Stimulated activated CD4-positive, alpha-beta T cell treated with anti-CD3 and anti-CD28 coated beads, Interleukin-1b, Interleukin-23, amount 100 ng/mL, for 24 hours (primary cell): ENCODE measurements at regions not wholly inside any gene's neighbourhood (a gene's known extent, or its start where the extent isn't known, plus 50 kb on each side); places are given as distances from the start of the nearest gene placed in this dataset.

ENCODE experiments used
- DNase-seq, 4 experiments: peaks; one replicate each; pipeline ENCODE4 v3.0.0-alpha.2; 2020; ENCODE audit warnings: low read depth in 4 of 4, low spot score in 1 of 4

DNA sequence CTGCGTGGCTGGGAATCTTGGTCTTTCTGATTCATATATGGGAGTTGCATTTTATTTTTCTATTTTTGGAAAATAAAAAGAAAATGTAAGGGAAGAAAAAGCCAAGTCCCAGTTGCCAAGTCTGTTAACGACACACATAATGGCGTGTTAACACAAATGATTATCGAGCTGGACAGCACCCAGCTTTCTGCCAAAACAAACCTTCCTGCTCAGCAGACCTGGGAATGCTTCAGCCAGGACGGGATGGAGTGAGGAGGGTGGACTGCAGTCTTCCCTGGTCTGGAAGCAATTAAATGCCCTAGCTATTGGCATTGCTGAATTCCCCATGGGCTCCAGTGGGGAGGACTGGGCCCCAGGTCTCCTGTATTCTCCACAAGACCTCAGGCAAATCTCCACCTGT is 184.2 kb upstream of the USP24 start:
- no peak for DNase-seq

DNA sequence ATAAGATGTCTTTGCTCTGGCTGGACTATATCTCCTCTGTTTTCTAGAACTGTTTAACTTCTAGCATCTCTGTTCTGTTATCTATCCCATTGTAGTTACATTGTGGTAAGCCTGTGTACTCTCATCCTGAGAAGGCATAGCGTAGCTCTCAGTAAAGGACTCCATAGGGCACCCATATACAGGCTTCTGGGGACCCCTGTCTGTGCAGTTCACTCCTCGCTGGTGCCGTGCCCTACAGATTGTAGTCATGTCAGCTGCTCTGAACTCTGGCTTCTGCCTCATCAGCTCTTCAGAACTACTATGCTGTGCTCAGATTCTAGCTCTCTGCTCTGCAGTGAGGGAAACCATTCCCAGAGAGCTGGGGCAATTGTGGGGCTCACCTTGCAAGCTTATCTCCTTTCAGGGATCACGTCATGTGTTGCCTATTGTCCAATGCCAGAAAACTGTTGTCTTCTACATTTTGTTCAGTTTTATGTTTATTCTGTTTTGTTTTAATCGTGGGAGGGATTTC is 181.3 kb upstream of the USP24 start:
- no peak for DNase-seq

DNA sequence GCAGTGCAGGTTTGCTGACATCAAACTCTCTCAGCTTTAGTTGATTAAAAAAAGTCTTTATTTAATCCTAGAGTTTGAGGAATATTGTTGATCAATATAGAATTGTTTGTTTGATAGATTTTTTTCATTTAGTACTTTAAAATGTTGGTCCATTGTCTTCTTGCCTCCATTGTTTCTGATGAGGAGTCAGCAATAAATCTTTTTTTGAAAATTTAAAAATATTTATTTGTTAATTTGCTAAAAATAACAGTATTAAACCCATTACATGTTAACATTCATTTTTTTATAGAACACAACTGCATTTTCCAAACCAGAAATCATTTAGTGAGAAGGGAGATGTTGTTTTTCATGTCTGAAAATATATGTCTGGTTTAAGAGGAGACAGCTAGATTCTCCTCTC is 173.8 kb upstream of the USP24 start:
- no peak for DNase-seq

DNA sequence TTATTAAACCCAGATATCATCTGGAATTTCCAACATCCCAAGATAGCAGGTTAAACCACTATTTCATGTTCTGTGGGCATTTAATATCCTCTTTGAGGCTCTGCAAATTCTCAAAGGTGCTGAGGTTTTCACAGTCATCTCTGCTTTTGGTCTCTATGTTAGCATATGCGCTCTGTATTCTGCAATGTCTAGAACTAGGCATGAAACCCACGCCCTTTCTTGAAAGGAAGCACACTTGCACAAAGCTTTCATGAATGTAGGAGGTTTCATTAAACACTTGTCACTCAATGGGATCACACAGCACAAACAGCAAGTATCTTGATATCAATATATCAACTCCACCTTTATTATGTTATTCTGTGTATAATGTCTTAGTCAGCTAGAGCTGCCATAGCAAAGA is 172.0 kb upstream of the USP24 start:
- DNase-seq, result no peak

DNA sequence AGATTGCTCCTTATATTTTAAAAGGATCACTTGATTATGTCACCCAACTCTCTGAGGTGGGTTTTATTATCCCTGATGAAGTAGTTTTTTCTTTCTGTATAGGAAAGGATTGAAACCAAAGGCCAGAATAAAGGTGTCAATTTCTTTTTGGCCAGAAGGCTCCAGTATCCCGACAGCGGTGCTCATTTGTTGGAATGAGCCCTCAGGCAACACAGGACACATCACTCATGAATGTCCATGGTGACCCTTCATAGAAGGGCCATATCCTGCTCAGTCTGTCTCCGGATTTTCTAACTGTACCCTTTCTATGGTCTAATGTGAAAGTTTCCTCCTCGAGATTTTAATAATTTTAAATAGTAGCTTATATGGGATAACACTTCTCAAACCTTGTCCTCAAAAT is 171.3 kb upstream of the USP24 start:
- DNase-seq, result no peak

DNA sequence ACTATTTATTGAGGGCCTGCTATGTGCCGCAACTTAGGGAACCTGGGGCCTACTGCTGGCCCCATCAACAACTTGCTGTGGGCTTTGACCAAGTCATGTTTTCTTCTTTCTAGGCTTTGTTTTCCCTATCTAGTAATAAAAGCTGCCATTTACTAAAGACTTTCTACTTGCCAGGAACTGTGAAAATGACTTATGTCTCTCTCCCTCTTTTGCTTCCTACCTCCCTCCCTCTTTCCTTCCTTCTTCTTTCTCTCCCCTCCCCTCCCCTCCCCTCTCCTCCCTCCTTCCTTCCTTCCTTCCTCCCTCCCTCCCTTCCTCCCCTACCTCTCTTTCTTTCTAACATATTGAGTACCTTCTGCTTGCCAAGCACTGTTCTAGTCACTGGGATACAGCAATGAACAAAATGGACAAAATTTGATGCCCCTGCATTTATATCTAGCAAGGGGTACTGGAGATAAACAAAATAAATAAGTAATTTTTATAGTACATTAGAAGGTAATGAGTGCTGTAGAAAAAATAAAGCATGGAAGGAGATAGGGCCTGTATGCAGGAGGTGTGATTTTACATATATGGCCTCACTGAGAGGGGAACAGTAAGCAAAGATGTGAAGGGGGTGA is 170.3 kb upstream of the USP24 start:
- no peak for DNase-seq

DNA sequence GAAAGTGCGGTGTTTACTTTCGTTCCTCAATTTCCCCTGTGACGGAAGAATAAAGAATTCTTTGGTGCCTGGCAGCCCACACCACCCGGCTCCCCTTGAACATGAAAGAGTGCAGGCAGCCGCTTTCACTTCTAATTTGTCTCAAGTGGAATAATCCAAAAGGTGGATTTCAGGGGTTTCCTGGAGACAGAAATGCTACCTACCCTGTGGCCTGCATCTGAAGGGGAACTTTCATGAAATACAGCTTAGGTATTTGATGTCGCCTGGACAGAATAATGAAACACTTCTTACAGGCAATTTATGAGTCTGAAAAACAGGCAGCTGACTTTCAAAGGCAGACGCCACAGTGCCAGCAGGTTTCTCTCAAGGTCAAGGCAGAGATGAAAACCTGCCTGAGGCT is 169.5 kb upstream of the USP24 start:
- DNase-seq, result no peak

DNA sequence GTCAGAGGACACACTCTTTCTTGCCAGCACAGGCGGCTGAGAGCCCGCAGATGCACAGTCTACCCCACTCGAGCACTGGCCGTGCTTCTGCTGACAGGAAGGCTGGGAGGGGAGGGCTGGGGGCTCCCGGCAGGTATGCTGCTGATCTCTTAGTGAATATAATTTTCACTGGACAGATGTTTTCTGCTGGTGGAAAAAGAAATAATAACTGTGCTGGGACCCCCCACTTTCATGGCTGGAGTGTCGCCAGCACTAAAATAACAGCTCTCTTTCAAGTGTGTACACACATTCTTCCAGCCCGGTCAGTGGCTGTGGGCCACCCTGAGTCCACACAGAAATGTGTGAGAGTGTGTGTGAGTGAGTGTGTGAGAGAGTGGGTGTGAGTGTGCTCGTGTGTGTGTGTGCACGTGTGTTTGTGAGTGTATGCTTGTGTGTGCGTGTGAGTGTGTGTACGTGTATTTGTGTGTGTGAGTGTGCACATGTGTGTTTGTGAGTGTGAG is 167.7 kb upstream of the USP24 start:
- DNase-seq, result no peak

DNA sequence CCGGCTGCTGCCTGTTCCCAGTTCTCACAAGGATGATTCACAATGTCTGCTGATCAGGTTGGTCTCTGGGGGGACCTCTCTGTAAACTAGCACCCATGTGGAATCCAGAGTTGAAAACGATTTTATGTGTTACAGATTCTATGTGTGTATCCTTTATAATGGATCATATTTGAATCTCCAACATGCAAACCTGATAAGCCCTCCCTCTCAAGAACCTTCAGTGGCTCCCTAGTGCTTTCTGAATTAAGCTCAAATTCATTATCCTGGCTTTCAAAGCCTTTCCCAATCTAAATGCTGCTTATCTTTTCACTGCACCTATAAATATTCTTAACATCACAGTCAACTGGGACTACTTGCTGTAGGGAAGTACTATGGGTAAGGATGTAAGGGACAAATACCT is 166.8 kb upstream of the USP24 start:
- no peak for DNase-seq

DNA sequence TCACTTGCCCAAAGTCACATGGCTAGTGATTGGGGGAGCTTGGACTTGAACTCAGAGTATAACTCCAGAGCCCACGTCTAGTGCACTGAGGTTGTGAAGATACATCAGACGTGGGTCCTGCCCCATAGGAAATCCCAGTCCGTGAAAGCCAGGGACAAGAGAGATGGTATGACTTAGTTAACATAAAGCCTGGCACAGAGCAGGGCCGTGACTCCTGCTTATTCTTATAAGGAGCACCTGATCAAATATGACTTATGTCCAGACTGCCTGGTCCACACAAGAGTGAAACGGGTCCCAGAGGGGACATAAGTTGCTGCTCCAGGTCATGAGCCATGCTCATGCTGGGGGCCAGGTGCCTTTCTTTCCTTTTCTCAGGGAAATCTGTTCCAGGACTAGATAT is 166.3 kb upstream of the USP24 start:
- no peak for DNase-seq

DNA sequence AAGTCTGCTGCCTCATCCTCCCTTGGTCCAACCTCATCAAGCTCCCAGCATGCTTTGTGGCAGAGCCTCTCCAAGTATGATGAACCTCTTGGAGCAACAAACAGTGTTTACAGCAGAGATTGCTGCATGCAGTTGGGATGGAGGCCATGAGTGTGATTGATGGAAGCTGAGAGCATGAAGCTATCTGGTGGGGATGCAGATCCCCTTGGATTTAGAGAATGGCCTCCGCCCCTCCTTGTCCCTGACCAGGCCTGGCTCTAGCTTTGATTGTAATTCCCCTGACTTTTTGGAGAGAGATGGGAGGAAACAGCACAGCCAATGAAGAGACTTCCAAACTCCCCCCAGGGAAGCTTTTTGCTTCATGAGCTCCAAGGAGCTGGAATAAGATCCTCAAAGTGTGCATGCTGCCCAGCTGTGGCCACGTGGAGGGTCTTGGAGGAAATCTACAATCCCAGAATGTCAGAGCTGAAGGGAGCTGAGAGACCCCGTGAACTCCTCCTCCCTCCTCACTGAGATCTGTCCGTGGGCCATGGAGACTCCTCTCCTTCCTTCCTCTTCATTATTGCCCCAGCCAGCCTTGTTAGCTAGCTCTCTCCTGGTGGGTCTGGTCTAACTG is 165.3 kb upstream of the USP24 start:
- no peak for DNase-seq

DNA sequence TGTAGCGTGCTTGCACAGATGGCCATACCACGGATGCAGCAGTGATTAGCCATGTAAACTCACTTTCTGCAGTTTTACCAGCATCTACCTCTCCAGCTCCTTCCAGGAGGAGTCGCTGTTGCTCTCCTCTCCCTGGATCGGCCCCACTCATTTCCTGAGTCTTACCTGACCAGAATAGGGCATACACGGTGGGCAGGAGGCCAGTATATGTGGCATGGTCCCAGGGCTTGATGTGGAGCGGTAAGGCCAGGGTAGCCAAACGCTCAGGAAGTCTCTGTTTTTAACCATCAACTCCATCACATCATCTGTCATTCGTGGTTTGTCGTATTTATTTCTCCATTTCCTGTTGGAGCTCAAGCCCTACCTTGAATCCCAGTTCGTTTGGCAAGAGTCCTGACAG is 163.4 kb upstream of the USP24 start:
- peak in 1 of 4 experiments; percentile 11 for DNase-seq

DNA sequence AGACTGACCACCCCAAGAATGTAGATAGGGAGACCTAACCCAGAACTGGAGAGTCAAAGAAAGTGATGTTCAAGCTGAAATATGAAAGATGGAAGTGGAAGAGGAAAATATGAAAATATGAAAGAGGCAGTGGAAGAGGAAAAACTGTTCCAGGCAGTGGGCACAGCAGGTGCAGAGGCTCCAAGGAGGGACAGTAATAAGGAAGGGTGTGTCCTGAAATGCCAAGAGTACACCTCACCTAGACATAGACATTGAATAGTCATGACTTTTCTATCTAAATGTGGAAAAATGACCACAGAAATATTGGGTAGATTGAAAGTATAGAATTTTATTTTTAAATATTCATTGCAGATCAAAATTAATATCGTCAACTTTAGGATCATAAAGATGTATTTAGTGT is 161.7 kb upstream of the USP24 start:
- no peak for DNase-seq

DNA sequence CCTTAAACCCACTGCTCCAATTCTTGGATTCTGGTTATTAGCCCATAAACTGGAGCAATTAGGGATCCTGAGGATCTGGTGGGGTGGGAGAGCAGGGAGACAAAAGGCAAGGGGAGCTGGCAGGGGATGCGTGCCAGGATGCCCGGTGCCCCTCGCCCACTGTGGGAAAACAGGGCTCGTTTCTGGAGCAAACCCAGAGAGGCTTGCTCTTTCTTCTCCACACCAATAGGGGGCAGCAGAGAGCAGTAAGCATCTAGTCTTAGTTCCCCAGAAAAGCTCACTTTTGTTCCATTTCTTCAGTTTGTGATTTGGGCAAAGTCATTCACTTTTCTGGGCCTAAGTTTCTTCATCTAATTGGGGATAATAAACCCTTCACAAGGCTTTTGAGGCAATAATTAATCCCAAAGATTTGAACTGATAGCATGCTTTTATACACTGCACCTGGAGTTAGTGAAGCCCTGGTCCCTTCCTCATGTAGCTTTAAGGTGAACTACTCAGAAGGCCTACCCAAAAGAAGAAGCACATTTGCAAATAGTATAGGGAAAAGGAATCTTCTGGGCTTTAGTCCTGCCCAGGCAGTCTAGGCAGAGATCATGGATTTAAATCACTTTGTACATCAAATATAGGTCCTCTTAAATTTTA is 160.6 kb upstream of the USP24 start:
- peak in 3 of 4 experiments; percentile 10 to 17 (median 12) for DNase-seq

DNA sequence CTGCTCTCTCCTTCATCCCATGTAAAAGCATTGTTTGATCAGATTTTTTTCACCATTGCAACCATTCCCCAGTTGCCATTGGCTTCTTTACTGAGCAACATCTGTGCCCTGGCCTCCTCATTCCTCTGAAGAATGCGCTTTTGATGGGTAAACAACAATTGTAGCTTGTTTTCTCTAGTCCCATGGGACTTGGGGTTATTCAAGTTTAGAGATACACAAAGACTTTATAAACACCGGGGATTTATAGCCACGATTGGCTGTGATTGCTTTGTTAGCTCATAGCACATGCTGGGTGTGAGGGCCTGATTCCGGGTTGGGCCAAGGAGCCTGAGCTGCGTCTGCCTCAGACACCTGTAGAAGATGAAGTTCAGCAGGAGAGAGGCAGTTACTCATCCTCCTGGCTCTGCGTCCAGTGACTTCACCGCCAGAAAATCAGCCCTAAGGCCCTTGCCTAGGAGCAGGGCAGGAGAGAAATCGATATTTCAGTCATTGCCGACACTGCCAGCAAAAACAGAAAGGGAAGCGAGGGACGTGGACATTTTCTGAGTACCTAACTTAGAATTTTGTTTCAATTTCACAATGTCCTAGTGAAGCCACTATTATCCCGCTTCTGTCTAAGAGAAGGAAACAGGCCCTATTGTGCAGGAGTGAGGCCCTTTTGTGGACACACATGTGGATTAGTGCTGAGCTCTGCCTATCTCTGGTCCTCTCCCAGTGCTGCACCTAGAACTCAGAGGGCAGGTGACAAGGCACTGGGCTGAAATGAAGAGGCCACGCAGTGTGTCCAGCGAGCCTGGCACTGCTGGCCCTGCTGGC is 159.8 kb upstream of the USP24 start:
- DNase-seq, result no peak

DNA sequence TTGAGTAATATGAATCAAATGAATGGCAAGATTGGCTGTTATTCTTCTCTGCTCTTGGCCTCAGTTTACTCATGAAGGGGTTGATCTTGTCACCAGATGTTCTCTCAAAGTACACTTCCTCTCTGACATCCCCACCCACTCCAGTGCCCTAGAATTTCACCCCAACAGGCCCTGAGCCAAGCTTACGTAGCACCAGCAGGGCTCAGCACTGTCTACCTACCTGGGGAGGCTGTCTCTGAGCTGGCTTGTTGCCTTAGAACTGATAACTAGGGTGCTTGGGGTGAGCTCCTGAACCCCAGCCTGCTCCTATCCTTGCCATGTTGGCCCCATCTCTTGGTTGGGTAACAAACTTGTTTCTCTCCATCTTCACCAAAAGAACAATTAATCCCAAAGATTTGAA is 159.1 kb upstream of the USP24 start:
- no peak for DNase-seq

DNA sequence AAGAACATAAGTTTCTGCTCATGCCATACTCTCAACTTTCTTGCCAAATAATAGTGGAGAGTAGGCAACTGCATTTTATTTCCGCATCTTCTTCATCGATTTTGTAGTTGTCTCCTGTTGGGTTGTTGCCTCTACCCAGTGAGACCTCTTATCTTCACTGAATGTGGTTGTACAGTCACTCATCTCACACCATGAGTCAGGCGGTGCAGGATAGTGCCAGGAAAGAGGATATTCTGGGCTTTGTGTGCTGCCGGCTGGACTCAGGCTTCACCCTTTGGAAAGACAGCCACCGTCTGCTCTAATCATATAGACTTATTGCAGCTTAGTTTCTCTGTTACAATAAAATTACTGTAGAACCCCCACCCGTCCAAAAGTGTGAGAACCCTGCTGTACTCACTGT is 154.3 kb upstream of the USP24 start:
- no peak for DNase-seq

DNA sequence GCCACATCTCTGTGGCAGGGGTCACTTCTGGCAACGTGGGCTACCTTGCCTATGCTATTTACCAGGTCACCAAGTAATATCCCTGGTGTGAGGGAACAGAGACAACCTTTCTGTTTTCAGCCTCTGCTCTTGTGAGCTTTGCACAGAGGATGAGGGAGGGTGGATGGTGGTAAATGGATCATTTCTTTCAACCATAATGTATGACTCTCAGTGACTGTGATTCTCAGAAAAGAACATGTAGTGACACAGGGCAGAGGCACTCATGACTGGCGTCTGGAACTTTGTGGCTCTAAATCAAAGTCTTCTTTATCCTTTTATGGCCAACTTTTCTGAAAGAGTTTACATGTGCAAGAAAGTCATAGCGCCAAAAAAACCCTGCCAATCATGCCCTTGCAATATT is 153.5 kb upstream of the USP24 start:
- DNase-seq, result no peak

DNA sequence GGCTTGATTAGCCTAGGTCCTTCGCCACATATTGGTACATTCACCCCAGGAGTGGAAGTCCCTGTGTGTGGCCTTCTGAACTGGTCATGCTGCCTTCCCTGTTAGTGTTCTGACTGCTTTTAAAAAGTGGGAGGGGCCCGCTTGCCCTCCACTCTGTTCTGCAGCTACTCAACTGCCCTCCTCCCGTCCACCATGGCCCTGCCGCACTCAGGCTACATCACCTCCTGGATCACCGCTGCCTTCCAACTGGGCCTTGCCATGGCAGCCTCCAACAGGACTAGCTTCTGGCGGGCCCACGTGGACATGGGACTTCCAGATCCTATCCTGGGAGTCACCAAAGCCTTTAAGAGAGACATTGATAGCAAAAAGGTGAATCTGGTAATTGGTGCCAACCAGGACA is 152.1 kb upstream of the USP24 start:
- DNase-seq, result no peak

DNA sequence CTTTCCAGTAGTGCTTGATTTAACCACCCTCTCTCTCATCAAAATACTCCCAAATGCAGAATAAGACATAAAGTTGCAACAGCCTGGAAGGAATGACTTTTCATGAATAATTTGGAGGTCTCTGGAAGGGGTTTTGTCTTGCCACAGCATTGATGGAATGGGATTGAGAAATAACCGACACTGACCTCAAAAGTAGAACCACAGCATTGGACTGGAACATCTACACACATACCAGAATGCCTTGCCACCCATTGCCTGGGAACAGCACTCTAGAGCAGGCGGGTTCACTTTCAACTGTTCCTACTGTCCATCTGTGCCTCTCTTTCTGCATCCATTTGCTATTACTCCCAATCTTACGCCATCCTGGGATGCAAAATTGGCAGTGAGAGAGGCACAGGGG is 149.1 kb upstream of the USP24 start:
- no peak for DNase-seq

DNA sequence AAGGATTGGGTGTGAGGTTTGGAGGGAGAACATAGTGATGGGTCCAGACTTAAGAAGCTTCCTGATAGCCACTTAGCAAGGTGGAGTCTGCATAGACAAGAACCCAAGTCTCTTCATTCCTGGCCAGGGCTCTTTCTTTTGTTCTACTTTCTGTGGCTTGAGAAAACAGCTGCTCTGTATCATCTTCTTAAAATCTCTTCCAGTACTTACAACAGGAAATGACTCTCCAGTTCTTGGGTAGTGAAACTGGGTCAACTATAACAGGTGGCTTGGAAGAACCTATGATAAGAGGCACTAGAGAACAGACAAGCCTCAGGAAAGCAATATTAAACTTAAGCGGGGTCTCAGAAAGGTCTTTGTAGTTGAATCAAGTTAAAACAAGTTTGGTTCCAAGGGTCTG is 148.1 kb upstream of the USP24 start:
- no peak for DNase-seq

DNA sequence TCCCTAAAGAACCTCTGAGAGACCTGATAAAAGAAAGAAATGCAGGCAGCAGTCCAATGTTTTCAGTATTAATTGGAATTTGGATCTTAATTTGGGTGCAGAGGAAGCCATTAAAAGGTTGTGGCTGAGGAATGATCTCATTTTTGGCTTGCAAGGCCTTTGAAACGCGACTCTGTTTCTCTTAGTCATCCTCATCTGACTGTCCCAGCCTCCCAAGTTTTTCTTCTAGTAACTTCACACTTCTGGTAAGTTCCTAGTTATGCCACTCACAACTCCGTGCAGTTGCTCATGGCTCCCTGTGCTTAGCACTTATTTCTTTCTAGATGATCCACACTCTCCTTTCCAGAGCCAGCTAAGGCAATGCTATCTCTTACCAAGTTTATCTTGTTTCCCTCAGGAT is 147.4 kb upstream of the USP24 start:
- DNase-seq, result no peak
